HEK293 (cell line): ENCODE measurements at regions not wholly inside any gene's neighbourhood (a gene's known extent, or its start where the extent isn't known, plus 50 kb on each side); places are given as distances from the start of the nearest gene placed in this dataset.
"Not testable (repeated sequence)": the region's sequence is repeated elsewhere in the genome, so short reads cannot be mapped to it uniquely, and the experiment has no call there.

Source experiments
- CTCF ChIA-PET: fragments of 350-600 bp; formaldehyde crosslinking; extraction: SDS; loops from one replicate; lab custom pipeline; 2021; ENCODE audit warnings: antibody characterized with exemption; lab: Yijun Ruan, JAX
- POLR2A ChIA-PET: fragments of 300-600 bp; formaldehyde crosslinking; extraction: SDS; loops from one replicate; lab custom pipeline; 2020; ENCODE audit warnings: antibody characterized with exemption, inconsistent platforms; lab: Yijun Ruan, JAX
- H3K27ac ChIP-seq: fragments of 200-500 bp; sonication (Bioruptor generic); 2 replicates; pipeline ENCODE4 v1.5.1; 2014; ENCODE audit warnings: low read depth, low read length, control low read depth, inconsistent platforms; ENCODE audit errors: extremely low read depth
- H3K36me3 ChIP-seq, 2 experiments: fragments of 200-500 bp in 1 of 2; sonication (Bioruptor generic) in 1 of 2; 1 replicate in 1 of 2; 2 replicates in 1 of 2; pipeline ENCODE4 v1.5.1; 2014 to 2017; ENCODE audit warnings: inconsistent platforms in 2 of 2, low read length in 2 of 2; ENCODE audit not compliant: control insufficient read depth in 2 of 2, insufficient read depth in 1 of 2
- H3K4me1 ChIP-seq: fragments of 200-500 bp; sonication (Bioruptor generic); 2 replicates; pipeline ENCODE4 v1.5.1; 2014; ENCODE audit warnings: mild to moderate bottlenecking, low read length, inconsistent platforms; ENCODE audit not compliant: control insufficient read depth, insufficient read depth
- H3K4me3 ChIP-seq: 2 replicates; pipeline ENCODE4 v1.5.1; 2011; ENCODE audit warnings: low read depth, mild to moderate bottlenecking, control low read depth, low read length, moderate library complexity
- H3K9me3 ChIP-seq: fragments of 200-500 bp; sonication (Bioruptor generic); 2 replicates; pipeline ENCODE4 v1.5.1; 2014; ENCODE audit warnings: low read depth, low read length, inconsistent platforms; ENCODE audit not compliant: control insufficient read depth, insufficient read depth
- ATF2 ChIP-seq: fragments of 450-650 bp; formaldehyde crosslinking; IDR thresholded peaks from 2 replicates; pipeline ENCODE4 v1.5.1; 2016; ENCODE audit warnings: missing biosample characterization, missing genetic modification characterization, low read depth
- EGR2 ChIP-seq: fragments of 450-650 bp; formaldehyde crosslinking; IDR thresholded peaks from 2 replicates; pipeline ENCODE4 v1.5.1; 2016; ENCODE audit warnings: low read depth, missing biosample characterization, missing genetic modification characterization
- HIC1 ChIP-seq: fragments of 450-650 bp; formaldehyde crosslinking; IDR thresholded peaks from 2 replicates; pipeline ENCODE4 v1.5.1; 2016; ENCODE audit warnings: missing biosample characterization, missing genetic modification characterization
- MYNN ChIP-seq: fragments of 450-650 bp; formaldehyde crosslinking; IDR thresholded peaks from 2 replicates; pipeline ENCODE4 v1.5.1; 2016; ENCODE audit warnings: missing biosample characterization, missing genetic modification characterization, borderline replicate concordance
- OVOL3 ChIP-seq: fragments of 450-650 bp; formaldehyde crosslinking; IDR thresholded peaks from 2 replicates; pipeline ENCODE4 v1.5.1; 2016; ENCODE audit warnings: missing biosample characterization, missing genetic modification characterization
- SP3 ChIP-seq: fragments of 450-650 bp; formaldehyde crosslinking; IDR thresholded peaks from 2 replicates; pipeline ENCODE4 v1.5.1; 2016; ENCODE audit warnings: missing biosample characterization, missing genetic modification characterization
- YY1 ChIP-seq: fragments of 450-650 bp; formaldehyde crosslinking; IDR thresholded peaks from 2 replicates; pipeline ENCODE4 v1.5.1; 2018; ENCODE audit warnings: missing biosample characterization, missing genetic modification characterization
- ZNF19 ChIP-seq: fragments of 450-650 bp; formaldehyde crosslinking; IDR thresholded peaks from 2 replicates; pipeline ENCODE4; 2016; ENCODE audit warnings: missing biosample characterization, missing genetic modification characterization, low read depth
- ZNF214 ChIP-seq: fragments of 450-650 bp; formaldehyde crosslinking; IDR thresholded peaks from 2 replicates; pipeline ENCODE4 v1.5.1; 2017; ENCODE audit warnings: missing biosample characterization, mild to moderate bottlenecking, missing genetic modification characterization, borderline replicate concordance
- ZNF302 ChIP-seq: fragments of 450-650 bp; formaldehyde crosslinking; IDR thresholded peaks from 2 replicates; pipeline ENCODE4 v1.5.1; 2016; ENCODE audit warnings: missing biosample characterization, missing genetic modification characterization, low read depth
- ZNF362 ChIP-seq: fragments of 450-650 bp; formaldehyde crosslinking; IDR thresholded peaks from 2 replicates; pipeline ENCODE4 v1.5.1; 2016; ENCODE audit warnings: missing biosample characterization, missing genetic modification characterization
- ZNF391 ChIP-seq: fragments of 450-650 bp; formaldehyde crosslinking; IDR thresholded peaks from 2 replicates; pipeline ENCODE4 v1.5.1; 2016; ENCODE audit warnings: low read depth, missing biosample characterization, missing genetic modification characterization, borderline replicate concordance
- ZNF518A ChIP-seq: fragments of 450-650 bp; formaldehyde crosslinking; conservative IDR thresholded peaks from 2 replicates; pipeline ENCODE4 v1.5.1; 2016; ENCODE audit warnings: low read depth, missing biosample characterization, missing genetic modification characterization
- ZNF660 ChIP-seq: fragments of 450-650 bp; IDR thresholded peaks from 2 replicates; pipeline ENCODE4 v1.5.1; 2018; ENCODE audit warnings: missing biosample characterization, mild to moderate bottlenecking, missing genetic modification characterization
- ZNF747 ChIP-seq: fragments of 450-650 bp; formaldehyde crosslinking; IDR thresholded peaks from 2 replicates; pipeline ENCODE4 v1.5.1; 2016; ENCODE audit warnings: missing biosample characterization, missing genetic modification characterization
- ZSCAN16 ChIP-seq: fragments of 450-650 bp; formaldehyde crosslinking; IDR thresholded peaks from 2 replicates; pipeline ENCODE4 v1.5.1; 2016; ENCODE audit warnings: missing biosample characterization, missing genetic modification characterization
- ZSCAN5A ChIP-seq: fragments of 450-650 bp; formaldehyde crosslinking; IDR thresholded peaks from 2 replicates; pipeline ENCODE4 v1.5.1; 2016; ENCODE audit warnings: missing biosample characterization, missing genetic modification characterization

- TF ChIP-seq ZSCAN16 (tag by site-specific recombination), result no peak
- TF ChIP-seq ZSCAN5A, result no peak
- TF ChIP-seq, all 188 proteins: peak for 0
Measured at GRCh38 chr3:182027366-182027765, 315.6 kb downstream of the SOX2 start (continued).

GRCh38 chr3:182028081-182028480, 316.4 kb downstream of the SOX2 start:
- Histone ChIP-seq H3K4me1 (no peaks in the 10 kb centered on the region), H3K4me3 (no peak overlapping the region)
- POLR2A ChIA-PET, result no interaction called here
- CTCF ChIA-PET, result no interaction called here
- TF ChIP-seq ZNF660 (tag by site-specific recombination), result no peak
- no peak for TF ChIP-seq YY1 (tag by site-specific recombination)
- no peak for TF ChIP-seq ZNF302 (tag by site-specific recombination)
- no peak for TF ChIP-seq ZNF214
- TF ChIP-seq, all 188 proteins: peak for 0
- Histone ChIP-seq H3K36me3 (no peaks in the 10 kb centered on the region), H3K9me3 (no peaks in the 10 kb centered on the region), H3K27ac (no peak overlapping the region)

GRCh38 chr3:182034231-182034630, 322.5 kb downstream of the SOX2 start:
- H3K4me1 ChIP-seq, CTCF ChIA-PET, H3K4me3 ChIP-seq, H3K27ac ChIP-seq, H3K36me3 ChIP-seq, POLR2A ChIA-PET, H3K9me3 ChIP-seq: not testable (repeated sequence)
- TF ChIP-seq ATF2 (tag by site-specific recombination) (peak; percentile 39; the same call in 1 of the 2 replicates), ZNF362 (tag by site-specific recombination) (0 out of 2 replicates have a peak, but pooled peaks have one; percentile 54)

- Histone ChIP-seq H3K4me3 (no peak overlapping the region), H3K9me3 (no peaks in the 10 kb centered on the region), H3K27ac (no peak overlapping the region), H3K36me3 (no peaks in the 10 kb centered on the region), H3K4me1 (no peaks in the 10 kb centered on the region)
- POLR2A ChIA-PET, result no interaction called here
- TF ChIP-seq ZNF518A (no peak), ZNF391 (tag by site-specific recombination) (no peak), SP3 (tag by site-specific recombination) (no peak), ZNF747 (tag by site-specific recombination) (no peak), EGR2 (tag by site-specific recombination) (no peak), OVOL3 (tag by site-specific recombination) (no peak), HIC1 (no peak), ZNF19 (tag by site-specific recombination) (no peak), MYNN (tag by site-specific recombination) (no peak)
- CTCF ChIA-PET, result interaction anchor here (0.6 kb wide), 1 partner anchor 206 kb away, joined by 3 read pairs; no protein-coding TSS in a partner anchor
Measured at GRCh38 chr3:182035324-182035723, 323.6 kb downstream of the SOX2 start.
